ENCODE measurements at regions not wholly inside any gene's neighbourhood (a gene's known extent, or its start where the extent isn't known, plus 50 kb on each side); places are given as distances from the start of the nearest gene placed in this dataset.

- TF ChIP-seq CTCF (IDR thresholded peaks at IDR 0.05; ENCODE audit: low read depth, low read length) (no peak), EZH2phosphoT487 (IDR thresholded peaks at IDR 0.05; ENCODE audit: low read depth) (no peak)
These were observed 278.4 kb downstream of the TMX3 start for GRCh38 chr18:68436485-68436884.

All from OCI-LY3 (cell line).